Skeletal muscle satellite cell (primary cell): ENCODE measurements at regions not wholly inside any gene's neighbourhood (a gene's known extent, or its start where the extent isn't known, plus 50 kb on each side); places are given as distances from the start of the nearest gene placed in this dataset.
A peak's percentile ranks its signal among the peaks of the same experiment; 100 is the strongest.

Source experiments
- H3K27me3 ChIP-seq: 2 replicates; pipeline ENCODE4 v1.7.0; 2013; ENCODE audit warnings: low read length; ENCODE audit not compliant: control insufficient read depth, insufficient read depth
- H3K36me3 ChIP-seq: 2 replicates; pipeline ENCODE4 v1.7.0; 2013; ENCODE audit warnings: mild to moderate bottlenecking, control low read depth, low read length; ENCODE audit not compliant: insufficient read depth
- H3K4me1 ChIP-seq: 2 replicates; pipeline ENCODE4 v1.7.0; 2013; ENCODE audit warnings: low read length; ENCODE audit not compliant: control insufficient read depth, insufficient read depth
- H3K4me2 ChIP-seq: 2 replicates; pipeline ENCODE4 v1.7.0; 2013; ENCODE audit warnings: mild to moderate bottlenecking, low read length
- H3K4me3 ChIP-seq: 2 replicates; pipeline ENCODE4 v1.7.0; 2013; ENCODE audit warnings: low read length
- H3K9ac ChIP-seq: 2 replicates; pipeline ENCODE4 v1.7.0; 2013; ENCODE audit warnings: mild to moderate bottlenecking, low read depth, low read length, moderate library complexity
- H3K9me3 ChIP-seq: replicated peaks from 2 replicates; pipeline ENCODE4 v1.7.0; 2013; ENCODE audit warnings: mild to moderate bottlenecking, control low read depth, low read length

- Histone ChIP-seq H3K9me3 (no peaks in the 10 kb centered on the region), H3K4me1 (peaks cover 3% of the 10 kb centered on the region), H3K27me3 (no peaks in the 10 kb centered on the region), H3K4me2 (no peak overlapping the region), H3K4me3 (no peak overlapping the region), H3K9ac (no peak overlapping the region), H3K36me3 (no peaks in the 10 kb centered on the region)
Observed at GRCh38 chr1:221946768-221947167, 204.9 kb upstream of the DUSP10 start.

DNA sequence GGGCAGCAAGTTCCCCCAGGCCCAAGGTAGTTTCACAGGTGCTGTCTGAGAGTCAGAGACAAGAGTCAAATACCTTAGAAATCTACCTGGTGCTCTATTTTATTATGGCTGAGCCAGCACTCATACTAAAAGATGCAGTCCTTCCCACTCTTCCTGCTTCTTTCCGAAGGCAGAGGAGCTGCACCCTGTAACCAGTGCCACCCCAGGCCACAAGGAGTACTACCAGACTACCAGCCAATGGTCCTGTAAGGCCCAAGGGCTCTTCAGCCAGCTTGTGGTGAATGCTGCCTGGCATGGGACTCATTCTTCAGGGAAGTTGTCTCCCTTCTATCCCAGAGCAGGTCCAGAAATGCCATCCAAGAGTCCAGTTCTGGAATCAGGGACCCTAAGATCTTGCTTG, 203.8 kb upstream of the DUSP10 start:
- no peaks in the 10 kb centered on the region for H3K27me3 ChIP-seq
- no peak overlapping the region for H3K9ac ChIP-seq
- peaks cover 3% of the 10 kb centered on the region for H3K4me1 ChIP-seq
- no peaks in the 10 kb centered on the region for H3K36me3 ChIP-seq
- no peaks in the 10 kb centered on the region for H3K9me3 ChIP-seq
- no peak overlapping the region for H3K4me2 ChIP-seq
- no peak overlapping the region for H3K4me3 ChIP-seq

GRCh38 chr1:221944247-221944870, 202.5 kb upstream of the DUSP10 start:
- H3K27me3 ChIP-seq = no peaks in the 10 kb centered on the region
- no peak overlapping the region for H3K4me2 ChIP-seq
- no peaks in the 10 kb centered on the region for H3K9me3 ChIP-seq
- H3K9ac ChIP-seq = no peak overlapping the region
- H3K36me3 ChIP-seq = no peaks in the 10 kb centered on the region
- no peak overlapping the region for H3K4me3 ChIP-seq
- H3K4me1 ChIP-seq = peaks cover 3% of the 10 kb centered on the region

DNA sequence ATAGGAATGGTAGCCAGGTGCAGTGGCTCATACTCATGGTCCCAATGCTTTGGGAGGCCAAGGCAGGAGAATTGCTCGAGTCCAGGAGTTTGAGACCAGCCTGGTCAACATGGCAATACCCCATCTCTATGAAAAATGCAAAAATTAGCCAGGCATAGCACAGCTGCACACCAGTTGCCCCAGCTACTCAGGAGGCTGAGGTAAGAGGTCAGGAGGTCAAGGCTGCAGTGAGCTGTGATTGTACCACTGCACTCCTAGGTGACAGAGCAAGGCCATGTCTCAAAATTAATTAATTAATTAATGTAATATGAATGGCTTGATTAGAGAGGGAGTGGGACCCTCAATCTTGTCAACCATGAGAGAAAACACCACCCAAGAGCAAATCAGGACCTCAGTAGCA, 198.7 kb upstream of the DUSP10 start:
- no peak overlapping the region for H3K4me3 ChIP-seq
- no peak overlapping the region for H3K4me2 ChIP-seq
- no peaks in the 10 kb centered on the region for H3K36me3 ChIP-seq
- no peak overlapping the region for H3K9ac ChIP-seq
- no peaks in the 10 kb centered on the region for H3K27me3 ChIP-seq
- no peaks in the 10 kb centered on the region for H3K4me1 ChIP-seq
- no peaks in the 10 kb centered on the region for H3K9me3 ChIP-seq

- Histone ChIP-seq H3K4me3 (no peak overlapping the region), H3K27me3 (no peaks in the 10 kb centered on the region), H3K9ac (no peak overlapping the region), H3K4me1 (no peaks in the 10 kb centered on the region), H3K9me3 (no peaks in the 10 kb centered on the region), H3K36me3 (no peaks in the 10 kb centered on the region), H3K4me2 (no peak overlapping the region)
Observed at GRCh38 chr1:221939607-221940006, 197.7 kb upstream of the DUSP10 start.

- H3K4me1 ChIP-seq = no peaks in the 10 kb centered on the region
- no peak overlapping the region for H3K9ac ChIP-seq
- H3K4me2 ChIP-seq = no peak overlapping the region
- H3K36me3 ChIP-seq = no peaks in the 10 kb centered on the region
- H3K4me3 ChIP-seq = no peak overlapping the region
- no peaks in the 10 kb centered on the region for H3K9me3 ChIP-seq
- no peaks in the 10 kb centered on the region for H3K27me3 ChIP-seq
Observed at GRCh38 chr1:221937155-221937953, 195.5 kb upstream of the DUSP10 start.

DNA sequence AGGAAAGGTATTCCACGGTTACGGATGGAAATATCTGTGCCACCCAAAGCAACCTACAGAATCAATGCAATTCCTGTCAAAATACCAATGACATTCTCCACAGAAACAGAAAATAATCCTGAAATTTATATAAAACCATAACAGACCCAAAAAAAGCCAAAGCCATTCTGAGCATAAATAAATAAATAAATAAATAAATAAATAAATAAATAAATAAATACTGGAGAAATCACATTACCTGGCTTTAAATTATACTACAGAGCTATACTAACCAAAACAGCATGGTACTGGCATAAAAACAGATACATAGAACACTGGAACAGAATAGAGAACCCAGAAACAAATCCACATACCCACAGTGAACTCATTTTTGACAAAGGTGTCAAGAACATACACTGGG, 191.9 kb upstream of the DUSP10 start:
- Histone ChIP-seq H3K27me3 (no peaks in the 10 kb centered on the region), H3K36me3 (no peaks in the 10 kb centered on the region)

GRCh38 chr1:221926441-221926840, 184.6 kb upstream of the DUSP10 start:
- H3K4me3 ChIP-seq = no peak overlapping the region
- H3K9me3 ChIP-seq = no peaks in the 10 kb centered on the region
- no peaks in the 10 kb centered on the region for H3K27me3 ChIP-seq
- no peaks in the 10 kb centered on the region for H3K36me3 ChIP-seq
- H3K9ac ChIP-seq = peak overlapping the region; percentile 22
- peaks cover 31% of the 10 kb centered on the region for H3K4me1 ChIP-seq
- no peak overlapping the region for H3K4me2 ChIP-seq

More for the DNA sequence above, 191.9 kb upstream of the DUSP10 start:
- H3K4me2 ChIP-seq = no peak overlapping the region
- H3K4me3 ChIP-seq = no peak overlapping the region
- no peaks in the 10 kb centered on the region for H3K9me3 ChIP-seq
- no peak overlapping the region for H3K9ac ChIP-seq
- H3K4me1 ChIP-seq = no peaks in the 10 kb centered on the region

GRCh38 chr1:221925947-221926346, 184.1 kb upstream of the DUSP10 start:
- Histone ChIP-seq H3K36me3 (no peaks in the 10 kb centered on the region), H3K9me3 (no peaks in the 10 kb centered on the region), H3K4me3 (no peak overlapping the region), H3K27me3 (no peaks in the 10 kb centered on the region), H3K9ac (peak overlapping the region; percentile 54), H3K4me1 (peaks cover 31% of the 10 kb centered on the region), H3K4me2 (no peak overlapping the region)

- H3K9ac ChIP-seq = no peak overlapping the region
- H3K36me3 ChIP-seq = no peaks in the 10 kb centered on the region
- no peaks in the 10 kb centered on the region for H3K27me3 ChIP-seq
- H3K9me3 ChIP-seq = no peaks in the 10 kb centered on the region
- no peak overlapping the region for H3K4me3 ChIP-seq
- peaks cover 31% of the 10 kb centered on the region for H3K4me1 ChIP-seq
- no peak overlapping the region for H3K4me2 ChIP-seq
Observed at GRCh38 chr1:221923929-221924598, 182.2 kb upstream of the DUSP10 start.

- H3K27me3 ChIP-seq = no peaks in the 10 kb centered on the region
- H3K9ac ChIP-seq = no peak overlapping the region
- peaks cover 31% of the 10 kb centered on the region for H3K4me1 ChIP-seq
Observed at GRCh38 chr1:221921936-221922335, 180.0 kb upstream of the DUSP10 start.

More at GRCh38 chr1:221921936-221922335, 180.0 kb upstream of the DUSP10 start:
- Histone ChIP-seq H3K36me3 (no peaks in the 10 kb centered on the region), H3K4me3 (no peak overlapping the region), H3K9me3 (no peaks in the 10 kb centered on the region), H3K4me2 (no peak overlapping the region)
